Tibial nerve (tissue), 4 donors: ENCODE measurements at regions not wholly inside any gene's neighbourhood (a gene's known extent, or its start where the extent isn't known, plus 50 kb on each side); places are given as distances from the start of the nearest gene placed in this dataset.

Source experiments
- EP300 ChIP-seq, 2 donors: sonication (generic); formaldehyde crosslinking; IDR thresholded peaks; one replicate each; pipeline ENCODE4 v1.6.1; 2017; ENCODE audit warnings: antibody characterized with exemption in 2 of 2, mild to moderate bottlenecking in 1 of 2
- POLR2A ChIP-seq, 2 donors: fragments of 450-650 bp; IDR thresholded peaks; one replicate each; pipeline ENCODE4 v1.6.1; 2017; ENCODE audit warnings: antibody characterized with exemption in 2 of 2, mild to moderate bottlenecking in 2 of 2, moderate library complexity in 2 of 2
- TF ChIP-seq, protein P1 (sequence below), 5 experiments: fragments of 200-600 bp in 3 of 5; fragments of 450-650 bp in 2 of 5; sonication (generic) in 3 of 5; IDR thresholded peaks; one replicate each; pipeline ENCODE4 v1.5.1; 2016 to 2019; ENCODE audit warnings: antibody characterized with exemption in 5 of 5, mild to moderate bottlenecking in 3 of 5, moderate library complexity in 2 of 5

DNA sequence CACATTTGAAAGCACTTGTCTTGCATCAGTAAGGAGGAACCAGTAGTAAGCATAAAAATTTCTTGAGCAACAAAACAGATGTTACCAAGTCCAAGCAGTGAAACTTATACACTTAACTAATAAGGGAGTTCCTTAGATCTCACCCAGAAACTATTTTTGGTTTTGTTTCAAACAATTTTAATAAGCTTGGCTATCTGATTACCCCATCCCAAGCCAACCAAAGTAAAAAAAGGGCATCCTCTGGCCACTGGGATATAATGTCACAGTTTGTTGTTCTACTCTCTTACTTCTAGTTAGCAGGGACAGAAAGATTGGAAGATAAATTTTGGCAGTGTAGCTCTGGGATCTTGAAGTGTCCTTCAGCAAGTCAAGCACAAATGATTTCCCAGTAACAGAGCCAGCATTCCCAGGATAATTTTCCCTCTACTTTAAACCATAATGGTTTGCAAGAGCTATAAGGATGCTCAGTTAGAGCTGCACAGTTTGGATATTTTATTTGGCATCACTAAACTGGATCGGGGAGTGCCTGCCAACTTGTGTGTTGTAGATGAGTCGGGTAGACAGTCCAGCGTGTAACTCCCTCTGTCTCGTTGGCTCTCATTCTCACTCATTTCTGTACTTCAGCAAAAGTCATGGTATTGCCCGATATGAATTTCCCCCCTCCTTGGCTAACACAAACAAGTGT is 161.9 kb upstream of the HMHB1 start:
- TF ChIP-seq POLR2A (IDR thresholded peaks at IDR 0.05), result no peak
- TF ChIP-seq, protein P1, sequence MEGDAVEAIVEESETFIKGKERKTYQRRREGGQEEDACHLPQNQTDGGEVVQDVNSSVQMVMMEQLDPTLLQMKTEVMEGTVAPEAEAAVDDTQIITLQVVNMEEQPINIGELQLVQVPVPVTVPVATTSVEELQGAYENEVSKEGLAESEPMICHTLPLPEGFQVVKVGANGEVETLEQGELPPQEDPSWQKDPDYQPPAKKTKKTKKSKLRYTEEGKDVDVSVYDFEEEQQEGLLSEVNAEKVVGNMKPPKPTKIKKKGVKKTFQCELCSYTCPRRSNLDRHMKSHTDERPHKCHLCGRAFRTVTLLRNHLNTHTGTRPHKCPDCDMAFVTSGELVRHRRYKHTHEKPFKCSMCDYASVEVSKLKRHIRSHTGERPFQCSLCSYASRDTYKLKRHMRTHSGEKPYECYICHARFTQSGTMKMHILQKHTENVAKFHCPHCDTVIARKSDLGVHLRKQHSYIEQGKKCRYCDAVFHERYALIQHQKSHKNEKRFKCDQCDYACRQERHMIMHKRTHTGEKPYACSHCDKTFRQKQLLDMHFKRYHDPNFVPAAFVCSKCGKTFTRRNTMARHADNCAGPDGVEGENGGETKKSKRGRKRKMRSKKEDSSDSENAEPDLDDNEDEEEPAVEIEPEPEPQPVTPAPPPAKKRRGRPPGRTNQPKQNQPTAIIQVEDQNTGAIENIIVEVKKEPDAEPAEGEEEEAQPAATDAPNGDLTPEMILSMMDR (IDR thresholded peaks at IDR 0.05), result no peak
- no peak for TF ChIP-seq EP300 (IDR thresholded peaks at IDR 0.05)
